ENCODE measurements at regions not wholly inside any gene's neighbourhood (a gene's known extent, or its start where the extent isn't known, plus 50 kb on each side); places are given as distances from the start of the nearest gene placed in this dataset.

- TF ChIP-seq POLR2A (IDR thresholded peaks at IDR 0.05): no peak
- TF ChIP-seq CTCF (IDR thresholded peaks at IDR 0.05): no peak
These were observed 253.7 kb downstream of the DUSP6 start for GRCh38 chr12:89098441-89099112.
